PC-9 (cell line): ENCODE measurements at regions not wholly inside any gene's neighbourhood (a gene's known extent, or its start where the extent isn't known, plus 50 kb on each side); places are given as distances from the start of the nearest gene placed in this dataset.

Experiments used
- CTCF ChIP-seq: fragments of 200-600 bp; sonication (generic); conservative IDR thresholded peaks from 2 replicates; pipeline ENCODE4 v1.6.1; 2017; ENCODE audit warnings: mixed run types, antibody characterized with exemption, mild to moderate bottlenecking, moderate library complexity
- EZH2 ChIP-seq: fragments of 200-600 bp; sonication (generic); IDR thresholded peaks from 2 replicates; pipeline ENCODE4 v1.8.0; 2017; ENCODE audit warnings: antibody characterized with exemption, low read depth

- no peak for TF ChIP-seq CTCF
- no peak for TF ChIP-seq EZH2
These were observed 591.4 kb downstream of the ETS1 start for GRCh38 chr11:127995921-127996320.
